Panc1 (cell line): ENCODE measurements at regions not wholly inside any gene's neighbourhood (a gene's known extent, or its start where the extent isn't known, plus 50 kb on each side); places are given as distances from the start of the nearest gene placed in this dataset.

Experiments used
- ATAC-seq: fragments of 200-7000 bp; cut with Tn5 transposase; 2 replicates; pipeline ENCODE4 v1.9.1; 2020; ENCODE audit warnings: mild to moderate bottlenecking, moderate library complexity
- BruUV-seq: library from RNA; stranded (reverse); fragments of 400-500 nt; replicated peaks from 2 replicates; lab custom pipeline; 2021; lab: Mats Ljungman, UMichigan
- CTCF ChIA-PET: fragments of 300-600 bp; sonication (Branson Sonifier 250); formaldehyde crosslinking; loops from one replicate; lab custom pipeline; 2022; ENCODE audit warnings: antibody characterized with exemption; lab: Charles Lee
- POLR2A ChIA-PET: fragments of 300-600 bp; sonication (Branson Sonifier 250); formaldehyde crosslinking; loops from one replicate; lab custom pipeline; 2022; ENCODE audit warnings: antibody characterized with exemption; lab: Charles Lee
- DNase-seq: peaks from one replicate; pipeline ENCODE4 v3.0.0-alpha.2; 2010; ENCODE audit warnings: low read depth, low spot score
- H3K27ac ChIP-seq: 2 replicates; pipeline ENCODE4 v1.5.1; 2011; ENCODE audit warnings: mild to moderate bottlenecking, low read length, inconsistent platforms
- H3K27me3 ChIP-seq: fragments of 200-500 bp; sonication (Bioruptor generic); 2 replicates; pipeline ENCODE4 v1.6.0; 2014; ENCODE audit warnings: low read length, inconsistent platforms; ENCODE audit not compliant: control insufficient read depth, insufficient read depth
- H3K36me3 ChIP-seq: fragments of 200-500 bp; sonication (Bioruptor generic); 2 replicates; pipeline ENCODE4 v1.5.1; 2014; ENCODE audit warnings: inconsistent platforms, mild to moderate bottlenecking, low read length, moderate library complexity; ENCODE audit not compliant: control insufficient read depth, insufficient read depth
- H3K4me1 ChIP-seq: 2 replicates; pipeline ENCODE4 v1.5.1; 2011; ENCODE audit warnings: inconsistent platforms, mild to moderate bottlenecking, low read length, moderate library complexity; ENCODE audit not compliant: control insufficient read depth, insufficient read depth
- H3K4me3 ChIP-seq, 2 experiments: 2 replicates each; pipeline ENCODE4 v1.5.1; 2011 to 2012; ENCODE audit warnings: low read depth in 2 of 2, low read length in 2 of 2, mild to moderate bottlenecking in 2 of 2, inconsistent platforms in 1 of 2, moderate library complexity in 1 of 2
- H3K9me3 ChIP-seq: fragments of 200-500 bp; sonication (Bioruptor generic); 2 replicates; pipeline ENCODE4 v1.5.1; 2014; ENCODE audit warnings: low read depth, mild to moderate bottlenecking, inconsistent platforms, low read length, moderate library complexity; ENCODE audit not compliant: control insufficient read depth, insufficient read depth
- POLR2AphosphoS5 ChIP-seq: IDR thresholded peaks from 2 replicates; pipeline ENCODE4 v1.6.1; 2012; ENCODE audit warnings: mild to moderate bottlenecking, low read depth, low read length, moderate library complexity
- SIN3A ChIP-seq: IDR thresholded peaks from 2 replicates; pipeline ENCODE4 v1.6.1; 2012; ENCODE audit warnings: low read depth, mild to moderate bottlenecking, low read length, moderate library complexity, borderline replicate concordance; ENCODE audit not compliant: insufficient read depth
- TCF7L2 ChIP-seq: IDR thresholded peaks from 2 replicates; pipeline ENCODE4 v1.6.1; 2011; ENCODE audit warnings: mild to moderate bottlenecking, low read depth, low read length, inconsistent platforms
- in situ Hi-C: cut with HindIII; loops from 2 replicates; pipeline ENCODE4 v1.10.0; 2016; ENCODE audit warnings: low sequenced_read_pairs, low pct_unique_long_range_greater_than_20kb
- intact Hi-C: fragments of 100-400 bp; cut with micrococcal nuclease; formaldehyde crosslinking; loops from one replicate; pipeline ENCODE4 v1.10.0; 2022; ENCODE audit not compliant: unreplicated experiment
- TF ChIP-seq, protein P1 (sequence below): fragments of 450-650 bp; IDR thresholded peaks from 2 replicates; pipeline ENCODE4 v1.5.1; 2017; ENCODE audit warnings: mild to moderate bottlenecking
- TF ChIP-seq, protein P2 (sequence below), 2 experiments: IDR thresholded peaks; 2 replicates each; pipeline ENCODE4 v1.6.1; 2011 to 2012; ENCODE audit warnings: low read depth in 2 of 2, control low read depth in 1 of 2, low read length in 1 of 2, mild to moderate bottlenecking in 1 of 2, moderate library complexity in 1 of 2; ENCODE audit not compliant: insufficient read depth in 1 of 2

- no peak for ATAC-seq
- Histone ChIP-seq H3K36me3 (no peaks in the 10 kb centered on the region), H3K4me3 (no peak overlapping the region), H3K27ac (no peak overlapping the region), H3K27me3 (no peaks in the 10 kb centered on the region; the same call in none of the 2 replicates), H3K4me1 (no peaks in the 10 kb centered on the region), H3K9me3 (no peaks in the 10 kb centered on the region)
- no peak for DNase-seq
- no TSS peak for BruUV-seq
- in situ Hi-C loops (no loop called here), intact Hi-C loops (no loop called here)
- TF ChIP-seq POLR2AphosphoS5 (no peak), SIN3A (no peak), TCF7L2 (no peak)
- TF ChIP-seq, protein P1, sequence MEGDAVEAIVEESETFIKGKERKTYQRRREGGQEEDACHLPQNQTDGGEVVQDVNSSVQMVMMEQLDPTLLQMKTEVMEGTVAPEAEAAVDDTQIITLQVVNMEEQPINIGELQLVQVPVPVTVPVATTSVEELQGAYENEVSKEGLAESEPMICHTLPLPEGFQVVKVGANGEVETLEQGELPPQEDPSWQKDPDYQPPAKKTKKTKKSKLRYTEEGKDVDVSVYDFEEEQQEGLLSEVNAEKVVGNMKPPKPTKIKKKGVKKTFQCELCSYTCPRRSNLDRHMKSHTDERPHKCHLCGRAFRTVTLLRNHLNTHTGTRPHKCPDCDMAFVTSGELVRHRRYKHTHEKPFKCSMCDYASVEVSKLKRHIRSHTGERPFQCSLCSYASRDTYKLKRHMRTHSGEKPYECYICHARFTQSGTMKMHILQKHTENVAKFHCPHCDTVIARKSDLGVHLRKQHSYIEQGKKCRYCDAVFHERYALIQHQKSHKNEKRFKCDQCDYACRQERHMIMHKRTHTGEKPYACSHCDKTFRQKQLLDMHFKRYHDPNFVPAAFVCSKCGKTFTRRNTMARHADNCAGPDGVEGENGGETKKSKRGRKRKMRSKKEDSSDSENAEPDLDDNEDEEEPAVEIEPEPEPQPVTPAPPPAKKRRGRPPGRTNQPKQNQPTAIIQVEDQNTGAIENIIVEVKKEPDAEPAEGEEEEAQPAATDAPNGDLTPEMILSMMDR = no peak
- TF ChIP-seq, protein P2, sequence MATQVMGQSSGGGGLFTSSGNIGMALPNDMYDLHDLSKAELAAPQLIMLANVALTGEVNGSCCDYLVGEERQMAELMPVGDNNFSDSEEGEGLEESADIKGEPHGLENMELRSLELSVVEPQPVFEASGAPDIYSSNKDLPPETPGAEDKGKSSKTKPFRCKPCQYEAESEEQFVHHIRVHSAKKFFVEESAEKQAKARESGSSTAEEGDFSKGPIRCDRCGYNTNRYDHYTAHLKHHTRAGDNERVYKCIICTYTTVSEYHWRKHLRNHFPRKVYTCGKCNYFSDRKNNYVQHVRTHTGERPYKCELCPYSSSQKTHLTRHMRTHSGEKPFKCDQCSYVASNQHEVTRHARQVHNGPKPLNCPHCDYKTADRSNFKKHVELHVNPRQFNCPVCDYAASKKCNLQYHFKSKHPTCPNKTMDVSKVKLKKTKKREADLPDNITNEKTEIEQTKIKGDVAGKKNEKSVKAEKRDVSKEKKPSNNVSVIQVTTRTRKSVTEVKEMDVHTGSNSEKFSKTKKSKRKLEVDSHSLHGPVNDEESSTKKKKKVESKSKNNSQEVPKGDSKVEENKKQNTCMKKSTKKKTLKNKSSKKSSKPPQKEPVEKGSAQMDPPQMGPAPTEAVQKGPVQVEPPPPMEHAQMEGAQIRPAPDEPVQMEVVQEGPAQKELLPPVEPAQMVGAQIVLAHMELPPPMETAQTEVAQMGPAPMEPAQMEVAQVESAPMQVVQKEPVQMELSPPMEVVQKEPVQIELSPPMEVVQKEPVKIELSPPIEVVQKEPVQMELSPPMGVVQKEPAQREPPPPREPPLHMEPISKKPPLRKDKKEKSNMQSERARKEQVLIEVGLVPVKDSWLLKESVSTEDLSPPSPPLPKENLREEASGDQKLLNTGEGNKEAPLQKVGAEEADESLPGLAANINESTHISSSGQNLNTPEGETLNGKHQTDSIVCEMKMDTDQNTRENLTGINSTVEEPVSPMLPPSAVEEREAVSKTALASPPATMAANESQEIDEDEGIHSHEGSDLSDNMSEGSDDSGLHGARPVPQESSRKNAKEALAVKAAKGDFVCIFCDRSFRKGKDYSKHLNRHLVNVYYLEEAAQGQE (IDR thresholded peaks at IDR 0.05; ENCODE audit: insufficient read depth in 1 of 2, low read depth in 2 of 2, low read length in 1 of 2) = no peak
- ChIA-PET CTCF (no interaction called here), POLR2A (no interaction called here)
Measured at GRCh38 chr12:72136792-72137191, 135.4 kb upstream of the TRHDE start.

- Histone ChIP-seq H3K27me3 (no peaks in the 10 kb centered on the region; the same call in none of the 2 replicates), H3K9me3 (no peaks in the 10 kb centered on the region), H3K4me3 (no peak overlapping the region), H3K4me1 (no peaks in the 10 kb centered on the region), H3K36me3 (no peaks in the 10 kb centered on the region), H3K27ac (no peak overlapping the region)
- ATAC-seq (no peak), DNase-seq (no peak)
- in situ Hi-C loops (no loop called here), intact Hi-C loops (no loop called here)
- BruUV-seq = no TSS peak
- ChIA-PET CTCF (no interaction called here), POLR2A (no interaction called here)
- TF ChIP-seq SIN3A = no peak
- TF ChIP-seq, protein P1 = no peak
- TF ChIP-seq TCF7L2 = no peak
- no peak for TF ChIP-seq POLR2AphosphoS5
- TF ChIP-seq, protein P2 (IDR thresholded peaks at IDR 0.05; ENCODE audit: insufficient read depth in 1 of 2, low read depth in 2 of 2, low read length in 1 of 2) = no peak
Measured at GRCh38 chr12:72139411-72139810, 132.8 kb upstream of the TRHDE start.
